CD14-positive monocyte (primary cell): ENCODE measurements at regions not wholly inside any gene's neighbourhood (a gene's known extent, or its start where the extent isn't known, plus 50 kb on each side); places are given as distances from the start of the nearest gene placed in this dataset.

Experiments
- DNase-seq, 3 donors: peaks; one replicate each; pipeline ENCODE4 v3.0.0-alpha.2; 2011 to 2022
- H2AFZ ChIP-seq: 2 replicates; pipeline ENCODE4 v1.6.0; 2012; ENCODE audit warnings: mild to moderate bottlenecking, low read depth, low read length, inconsistent platforms; ENCODE audit not compliant: insufficient read depth, poor library complexity, severe bottlenecking
- H3K27ac ChIP-seq, 2 donors: 1 replicate in 1 of 2; 2 replicates in 1 of 2; pipeline ENCODE4 v1.5.1; 2012 to 2013; ENCODE audit warnings: low read length in 2 of 2, control low read depth in 1 of 2, inconsistent platforms in 1 of 2, low read depth in 1 of 2, mild to moderate bottlenecking in 1 of 2
- H3K27me3 ChIP-seq, 2 donors: one replicate each; pipeline versions ENCODE4 v1.6.0 to v1.6.1; 2011 to 2013; ENCODE audit warnings: low read length in 2 of 2; ENCODE audit not compliant: control insufficient read depth in 2 of 2, insufficient read depth in 2 of 2
- H3K36me3 ChIP-seq, 2 donors: replicated peaks in 1 of 2; 1 replicate in 1 of 2; 2 replicates in 1 of 2; pipeline versions ENCODE4 v1.5.1 to v1.6.1; 2012 to 2013; ENCODE audit warnings: low read length in 2 of 2, control low read depth in 1 of 2, inconsistent platforms in 1 of 2, mild to moderate bottlenecking in 1 of 2; ENCODE audit not compliant: insufficient read depth in 2 of 2, control insufficient read depth in 1 of 2
- H3K4me1 ChIP-seq, 2 donors: 1 replicate in 1 of 2; 2 replicates in 1 of 2; pipeline versions ENCODE4 v1.5.1 to v1.6.1; 2012 to 2013; ENCODE audit warnings: low read length in 2 of 2, control low read depth in 1 of 2, inconsistent platforms in 1 of 2, mild to moderate bottlenecking in 1 of 2, moderate library complexity in 1 of 2; ENCODE audit not compliant: insufficient read depth in 2 of 2, control insufficient read depth in 1 of 2
- H3K4me2 ChIP-seq: replicated peaks from 2 replicates; pipeline ENCODE3; 2012; ENCODE audit warnings: low read length, moderate library complexity, mild to moderate bottlenecking; ENCODE audit not compliant: poor library complexity, severe bottlenecking; ENCODE audit errors: extremely low read depth
- H3K4me3 ChIP-seq, 3 experiments: fragments of 200-600 bp in 1 of 3; sonication (generic) in 1 of 3; replicated peaks in 1 of 3; 1 replicate in 2 of 3; 2 replicates in 1 of 3; pipeline ENCODE4 v1.5.1; 2011 to 2013; ENCODE audit warnings: low read length in 3 of 3, mild to moderate bottlenecking in 3 of 3, control low read depth in 2 of 3, low read depth in 2 of 3, inconsistent platforms in 1 of 3, moderate library complexity in 1 of 3
- H3K79me2 ChIP-seq: 2 replicates; pipeline ENCODE4 v1.6.0; 2012; ENCODE audit warnings: mild to moderate bottlenecking, control low read depth, inconsistent platforms, low read length, moderate library complexity; ENCODE audit not compliant: insufficient read depth
- H3K9ac ChIP-seq: 2 replicates; pipeline ENCODE4 v1.6.0; 2017; ENCODE audit warnings: low read length, mild to moderate bottlenecking; ENCODE audit not compliant: insufficient read depth, poor library complexity, severe bottlenecking
- H3K9me3 ChIP-seq, 2 donors: replicated peaks in 1 of 2; 1 replicate in 1 of 2; 2 replicates in 1 of 2; pipeline versions ENCODE4 v1.5.1 to v1.6.1; 2012 to 2013; ENCODE audit warnings: low read length in 2 of 2, control low read depth in 1 of 2; ENCODE audit not compliant: control insufficient read depth in 1 of 2, insufficient read depth in 1 of 2
- H4K20me1 ChIP-seq: 2 replicates; pipeline ENCODE4 v1.6.0; 2012; ENCODE audit warnings: mild to moderate bottlenecking, low read length, control low read depth, moderate library complexity; ENCODE audit not compliant: insufficient read depth
- H3K27ac Mint-ChIP-seq, 7 donors: one replicate each; pipeline ENCODE4 v1.8.0; 2020; ENCODE audit warnings: mild to moderate bottlenecking in 7 of 7, mixed read lengths in 7 of 7, moderate library complexity in 6 of 7, inconsistent platforms in 2 of 7
- H3K27me3 Mint-ChIP-seq, 3 donors: one replicate each; pipeline ENCODE4 v1.8.0; 2021 to 2022; ENCODE audit warnings: low read depth in 3 of 3, mild to moderate bottlenecking in 3 of 3, mixed read lengths in 3 of 3, moderate library complexity in 3 of 3, inconsistent platforms in 1 of 3
- H3K36me3 Mint-ChIP-seq, 2 donors: one replicate each; pipeline ENCODE4 v1.8.0; 2020; ENCODE audit warnings: mixed read lengths in 2 of 2, inconsistent platforms in 1 of 2, mild to moderate bottlenecking in 1 of 2
- H3K4me1 Mint-ChIP-seq: one replicate; pipeline ENCODE4 v1.8.0; 2020; ENCODE audit warnings: mild to moderate bottlenecking, mixed read lengths
- H3K4me3 Mint-ChIP-seq, 2 donors: one replicate each; pipeline ENCODE4 v1.8.0; 2020; ENCODE audit warnings: mild to moderate bottlenecking in 2 of 2, mixed read lengths in 2 of 2, moderate library complexity in 1 of 2
- H3K9me3 Mint-ChIP-seq, 7 donors: one replicate each; pipeline ENCODE4 v1.8.0; 2020 to 2022; ENCODE audit warnings: mixed read lengths in 7 of 7, mild to moderate bottlenecking in 6 of 7, moderate library complexity in 6 of 7, inconsistent platforms in 2 of 7
- CTCF ChIP-seq: fragments of 200-600 bp; IDR thresholded peaks from one replicate; pipeline ENCODE4 v1.8.0; 2022; ENCODE audit warnings: antibody characterized with exemption, mild to moderate bottlenecking
- WGBS: methylation state at CpG from one replicate; pipeline ENCODE4 v1.1.5; 2013; ENCODE audit warnings: missing lambda C conversion rate; ENCODE audit not compliant: insufficient coverage; 5-methylcytosine and 5-hydroxymethylcytosine counted together
- intact Hi-C, 2 donors: fragments of 100-400 bp; cut with micrococcal nuclease; formaldehyde crosslinking; loops; one replicate each; pipeline versions ENCODE4 v1.15.0 to v1.15.1; 2023

GRCh38 chr12:25352083-25352918 is 101.6 kb upstream of the KRAS start:
- Mint-ChIP-seq H3K36me3 (no peaks in the 10 kb centered on the region), H3K27me3 (peaks cover 0 to 1% (median under 1%) of the 10 kb centered on the region in 3 donors), H3K27ac (no peak overlapping the region), H3K4me1 (no peaks in the 10 kb centered on the region), H3K4me3 (no peak overlapping the region), H3K9me3 (peaks cover 0 to 1% (median 0%) of the 10 kb centered on the region in 7 donors)
- intact Hi-C loops = no loop called here
- H3K4me3 ChIP-seq = no peak overlapping the region
- no peaks in the 10 kb centered on the region for H3K27me3 ChIP-seq
- no peak overlapping the region for H3K4me2 ChIP-seq
- no peaks in the 10 kb centered on the region for H3K36me3 ChIP-seq
- H3K9me3 ChIP-seq = no peaks in the 10 kb centered on the region
- WGBS = 97% methylated on average over 3 of the region's 4 CpGs
- H3K79me2 ChIP-seq = no peaks in the 10 kb centered on the region
- no peak overlapping the region for H3K9ac ChIP-seq
- H4K20me1 ChIP-seq = no peaks in the 10 kb centered on the region
- no peak overlapping the region for H3K27ac ChIP-seq
- DNase-seq = no peak
- H3K4me1 ChIP-seq = no peaks in the 10 kb centered on the region
- TF ChIP-seq CTCF = no peak
- no peak overlapping the region for H2AFZ ChIP-seq

- no peak overlapping the region for H3K4me3 ChIP-seq
- no peaks in the 10 kb centered on the region for H3K79me2 ChIP-seq
- H3K4me2 ChIP-seq = no peak overlapping the region
- H3K36me3 Mint-ChIP-seq = no peaks in the 10 kb centered on the region
- no peaks in the 10 kb centered on the region for H3K36me3 ChIP-seq
- H3K27ac Mint-ChIP-seq = no peak overlapping the region
- no peak overlapping the region for H3K9ac ChIP-seq
- peaks cover 0 to 1% (median 0%) of the 10 kb centered on the region in 7 donors for H3K9me3 Mint-ChIP-seq
- no peak for DNase-seq
- no peaks in the 10 kb centered on the region for H3K4me1 ChIP-seq
- H3K4me1 Mint-ChIP-seq = no peaks in the 10 kb centered on the region
- H3K27ac ChIP-seq = no peak overlapping the region
- no peak for TF ChIP-seq CTCF
- no peaks in the 10 kb centered on the region for H4K20me1 ChIP-seq
- intact Hi-C loops = no loop called here
- no CpG with 5 or more reads among the region's 1 CpG for WGBS
- no peak overlapping the region for H3K4me3 Mint-ChIP-seq
- H3K27me3 ChIP-seq = no peaks in the 10 kb centered on the region
- H2AFZ ChIP-seq = no peak overlapping the region
- H3K27me3 Mint-ChIP-seq = peaks cover 0 to 3% (median 0%) of the 10 kb centered on the region in 3 donors
- H3K9me3 ChIP-seq = no peaks in the 10 kb centered on the region
Measured at GRCh38 chr12:25348593-25348895, 97.8 kb upstream of the KRAS start.
